HG02938 (cell line): ENCODE measurements at regions not wholly inside any gene's neighbourhood (a gene's known extent, or its start where the extent isn't known, plus 50 kb on each side); places are given as distances from the start of the nearest gene placed in this dataset.

ENCODE experiments used
- ATAC-seq: cut with Tn5 transposase; IDR thresholded peaks from one replicate; pipeline ENCODE4 v1.9.1; 2021; ENCODE audit warnings: mild to moderate bottlenecking, moderate library complexity; ENCODE audit not compliant: unreplicated experiment

GRCh38 chr12:87120440-87120839, 864.2 kb upstream of the MGAT4C start:
- no peak for ATAC-seq

- no peak for ATAC-seq
Measured at GRCh38 chr12:87119713-87120112, 863.5 kb upstream of the MGAT4C start.

- no peak for ATAC-seq
Measured at GRCh38 chr12:87117526-87117925, 861.3 kb upstream of the MGAT4C start.

- ATAC-seq: no peak
Measured at GRCh38 chr12:87116780-87117179, 860.6 kb upstream of the MGAT4C start.

GRCh38 chr12:87112571-87113345, 856.6 kb upstream of the MGAT4C start:
- ATAC-seq: no peak

GRCh38 chr12:87107766-87108165, 851.6 kb upstream of the MGAT4C start:
- no peak for ATAC-seq

- ATAC-seq: no peak
Measured at GRCh38 chr12:87107270-87107669, 851.1 kb upstream of the MGAT4C start.

- no peak for ATAC-seq
Measured at GRCh38 chr12:87096082-87096585, 839.9 kb upstream of the MGAT4C start.

- ATAC-seq: no peak
Measured at GRCh38 chr12:87094356-87094755, 838.2 kb upstream of the MGAT4C start.

GRCh38 chr12:87092421-87092820, 836.2 kb upstream of the MGAT4C start:
- no peak for ATAC-seq

- ATAC-seq: no peak
Measured at GRCh38 chr12:87086118-87086891, 830.1 kb upstream of the MGAT4C start.

GRCh38 chr12:87085286-87085685, 829.1 kb upstream of the MGAT4C start:
- no peak for ATAC-seq

GRCh38 chr12:87082756-87083155, 826.6 kb upstream of the MGAT4C start:
- no peak for ATAC-seq

GRCh38 chr12:87074781-87075180, 818.6 kb upstream of the MGAT4C start:
- ATAC-seq: no peak

GRCh38 chr12:87066326-87066725, 810.1 kb upstream of the MGAT4C start:
- no peak for ATAC-seq

GRCh38 chr12:87059231-87059630, 803.0 kb upstream of the MGAT4C start:
- ATAC-seq: no peak

GRCh38 chr12:87054226-87054625, 798.0 kb upstream of the MGAT4C start:
- no peak for ATAC-seq

- ATAC-seq: no peak
Measured at GRCh38 chr12:87051621-87052020, 795.4 kb upstream of the MGAT4C start.

- ATAC-seq: no peak
Measured at GRCh38 chr12:87047691-87048090, 791.5 kb upstream of the MGAT4C start.

- no peak for ATAC-seq
Measured at GRCh38 chr12:87039536-87039935, 783.3 kb upstream of the MGAT4C start.

- no peak for ATAC-seq
Measured at GRCh38 chr12:87038098-87038497, 781.9 kb upstream of the MGAT4C start.

- no peak for ATAC-seq
Measured at GRCh38 chr12:87025976-87026375, 769.8 kb upstream of the MGAT4C start.
